Activated CD4-positive, CD25-positive, alpha-beta regulatory T cell (primary cell): ENCODE measurements at regions not wholly inside any gene's neighbourhood (a gene's known extent, or its start where the extent isn't known, plus 50 kb on each side); places are given as distances from the start of the nearest gene placed in this dataset.

Experiments used
- DNase-seq, 4 experiments: peaks; one replicate each; lab custom pipeline; 2025; lab: John Stamatoyannopoulos, UW

- DNase-seq: no peak
Observed at GRCh38 chr11:32039149-32039548, 51.7 kb upstream of the RCN1 start.

- DNase-seq: no peak
Observed at GRCh38 chr11:32034680-32035079, 56.2 kb upstream of the RCN1 start.

- no peak for DNase-seq
Observed at GRCh38 chr11:32034149-32034548, 56.7 kb upstream of the RCN1 start.

- DNase-seq: no peak
Observed at GRCh38 chr11:32033491-32033890, 57.4 kb upstream of the RCN1 start.

- DNase-seq: no peak
Observed at GRCh38 chr11:32033067-32033466, 57.8 kb upstream of the RCN1 start.

- DNase-seq: no peak
Observed at GRCh38 chr11:32032478-32032877, 58.4 kb upstream of the RCN1 start.

- DNase-seq: no peak
Observed at GRCh38 chr11:32032052-32032451, 58.8 kb upstream of the RCN1 start.

GRCh38 chr11:32030875-32031503 lies 59.9 kb upstream of the RCN1 start:
- DNase-seq: no peak

- no peak for DNase-seq
Observed at GRCh38 chr11:32029721-32030120, 61.2 kb upstream of the RCN1 start.

GRCh38 chr11:32028201-32028600 lies 62.7 kb upstream of the RCN1 start:
- DNase-seq: no peak

GRCh38 chr11:32026766-32027165 lies 64.1 kb upstream of the RCN1 start:
- DNase-seq: no peak

- no peak for DNase-seq
Observed at GRCh38 chr11:32024948-32025347, 65.9 kb upstream of the RCN1 start.

- no peak for DNase-seq
Observed at GRCh38 chr11:32023370-32024305, 67.2 kb upstream of the RCN1 start.

GRCh38 chr11:32018672-32019071 lies 72.2 kb upstream of the RCN1 start:
- DNase-seq: no peak

- no peak for DNase-seq
Observed at GRCh38 chr11:32016111-32016510, 74.8 kb upstream of the RCN1 start.

GRCh38 chr11:32015427-32015826 lies 75.4 kb upstream of the RCN1 start:
- no peak for DNase-seq

GRCh38 chr11:32013603-32014002 lies 77.3 kb upstream of the RCN1 start:
- no peak for DNase-seq

GRCh38 chr11:32012049-32012448 lies 78.8 kb upstream of the RCN1 start:
- DNase-seq: no peak

GRCh38 chr11:32008880-32009551 lies 81.9 kb upstream of the RCN1 start:
- no peak for DNase-seq

GRCh38 chr11:32006799-32007388 lies 84.0 kb upstream of the RCN1 start:
- DNase-seq: no peak

- DNase-seq: no peak
Observed at GRCh38 chr11:32005786-32006416, 85.0 kb upstream of the RCN1 start.

- DNase-seq: no peak
Observed at GRCh38 chr11:32003335-32003734, 87.5 kb upstream of the RCN1 start.
